GM20000 (cell line): ENCODE measurements at regions not wholly inside any gene's neighbourhood (a gene's known extent, or its start where the extent isn't known, plus 50 kb on each side); places are given as distances from the start of the nearest gene placed in this dataset.
A peak's percentile ranks its signal among the peaks of the same experiment; 100 is the strongest.

Source experiments
- DNase-seq: peaks from one replicate; pipeline ENCODE4 v3.0.0; 2012; ENCODE audit warnings: low spot score
- CTCF ChIP-seq: IDR thresholded peaks from 2 replicates; pipeline ENCODE4 v1.5.1; 2012; ENCODE audit warnings: mild to moderate bottlenecking, control low read depth; ENCODE audit errors: extremely low read depth, missing control alignments

GRCh38 chr4:154084864-154085263, 296.0 kb upstream of the SFRP2 start:
- DNase-seq = no peak
- TF ChIP-seq CTCF = no peak

- TF ChIP-seq CTCF = peak; percentile 14
- no peak for DNase-seq
Measured at GRCh38 chr4:154082760-154083535, 294.1 kb upstream of the SFRP2 start.

GRCh38 chr4:154081391-154081790, 292.5 kb upstream of the SFRP2 start:
- TF ChIP-seq CTCF = no peak
- no peak for DNase-seq

GRCh38 chr4:154078504-154079350, 289.8 kb upstream of the SFRP2 start:
- TF ChIP-seq CTCF = no peak
- DNase-seq = no peak

- TF ChIP-seq CTCF = no peak
- DNase-seq = no peak
Measured at GRCh38 chr4:154076921-154077320, 288.0 kb upstream of the SFRP2 start.

- TF ChIP-seq CTCF = no peak
- no peak for DNase-seq
Measured at GRCh38 chr4:154073107-154073822, 284.4 kb upstream of the SFRP2 start.
